GM18867 (cell line): ENCODE measurements at regions not wholly inside any gene's neighbourhood (a gene's known extent, or its start where the extent isn't known, plus 50 kb on each side); places are given as distances from the start of the nearest gene placed in this dataset.

Experiments used
- ATAC-seq: cut with Tn5 transposase; IDR thresholded peaks from one replicate; pipeline ENCODE4 v1.9.1; 2021; ENCODE audit warnings: mild to moderate bottlenecking, moderate library complexity; ENCODE audit not compliant: unreplicated experiment

DNA sequence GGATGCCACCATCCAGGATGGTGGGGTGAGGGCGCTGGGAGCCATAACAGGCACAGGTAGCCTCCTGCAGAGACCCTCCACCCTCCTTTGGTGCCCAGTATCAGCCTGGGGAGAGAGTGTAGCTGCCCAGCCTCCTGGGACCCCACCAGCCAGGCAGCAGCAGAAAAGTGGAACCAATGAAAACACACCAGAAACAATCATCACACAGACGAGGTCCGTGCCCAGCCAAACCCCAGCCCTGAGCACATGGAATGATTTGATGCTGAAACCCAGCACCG, 285.1 kb downstream of the PTPRU start:
- ATAC-seq, result no peak

DNA sequence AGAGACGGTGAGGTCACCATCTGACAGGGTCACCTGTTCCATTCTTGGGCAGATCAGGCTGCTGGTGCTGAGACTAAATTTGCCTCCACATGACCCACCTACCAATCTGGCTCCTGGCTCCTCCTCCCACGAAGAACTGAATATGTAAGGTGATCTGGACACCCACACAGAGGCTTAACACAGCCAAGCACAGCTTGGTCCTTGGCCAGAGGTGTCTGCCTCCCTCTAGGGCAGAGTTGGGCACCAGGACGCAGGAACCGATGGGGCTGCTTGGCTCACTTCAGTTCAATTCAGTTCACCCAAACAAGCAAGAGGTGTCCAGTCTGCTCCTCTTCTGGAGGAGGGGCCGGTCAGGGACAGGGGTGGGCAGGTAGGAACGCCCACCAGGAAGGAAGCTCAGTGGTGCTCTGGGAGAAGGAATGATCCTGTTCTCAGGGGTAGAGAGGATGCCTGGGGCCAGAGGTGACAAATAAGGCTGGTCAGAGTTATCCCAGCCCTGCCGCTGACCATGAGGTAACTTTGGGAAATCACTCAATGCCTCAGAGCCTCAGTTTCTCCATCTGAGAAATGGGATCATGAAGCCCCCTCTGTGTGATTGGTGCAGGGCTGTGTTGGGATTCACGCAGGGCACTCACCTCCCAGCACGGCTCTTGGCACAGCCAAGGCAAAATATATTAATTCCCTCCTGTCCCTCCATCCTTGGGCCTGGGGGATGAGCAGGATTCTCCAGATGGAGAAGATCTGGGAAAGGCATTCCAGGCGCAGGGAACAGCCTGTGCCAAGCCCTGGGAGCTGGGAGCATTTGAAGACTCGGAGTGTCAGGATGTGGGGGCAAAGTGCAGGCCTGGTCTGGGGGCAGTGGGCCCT, 284.5 kb downstream of the PTPRU start:
- ATAC-seq, result no peak

DNA sequence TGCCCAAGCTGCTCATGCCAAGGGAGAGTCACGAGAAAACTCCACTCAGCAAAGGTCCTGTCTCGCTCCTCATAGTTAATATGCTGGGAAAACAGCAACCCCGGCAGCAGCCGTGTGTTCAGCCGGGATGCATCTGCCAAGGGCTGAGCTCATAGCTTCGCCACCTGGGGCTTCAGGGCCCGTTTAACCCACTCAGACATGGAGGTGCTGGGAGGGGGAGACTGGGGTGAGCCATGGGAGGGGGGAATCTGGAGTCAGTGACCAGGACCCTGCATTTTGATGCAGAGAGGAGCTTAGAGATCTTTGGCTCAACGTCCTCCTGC, 283.4 kb downstream of the PTPRU start:
- no peak for ATAC-seq

DNA sequence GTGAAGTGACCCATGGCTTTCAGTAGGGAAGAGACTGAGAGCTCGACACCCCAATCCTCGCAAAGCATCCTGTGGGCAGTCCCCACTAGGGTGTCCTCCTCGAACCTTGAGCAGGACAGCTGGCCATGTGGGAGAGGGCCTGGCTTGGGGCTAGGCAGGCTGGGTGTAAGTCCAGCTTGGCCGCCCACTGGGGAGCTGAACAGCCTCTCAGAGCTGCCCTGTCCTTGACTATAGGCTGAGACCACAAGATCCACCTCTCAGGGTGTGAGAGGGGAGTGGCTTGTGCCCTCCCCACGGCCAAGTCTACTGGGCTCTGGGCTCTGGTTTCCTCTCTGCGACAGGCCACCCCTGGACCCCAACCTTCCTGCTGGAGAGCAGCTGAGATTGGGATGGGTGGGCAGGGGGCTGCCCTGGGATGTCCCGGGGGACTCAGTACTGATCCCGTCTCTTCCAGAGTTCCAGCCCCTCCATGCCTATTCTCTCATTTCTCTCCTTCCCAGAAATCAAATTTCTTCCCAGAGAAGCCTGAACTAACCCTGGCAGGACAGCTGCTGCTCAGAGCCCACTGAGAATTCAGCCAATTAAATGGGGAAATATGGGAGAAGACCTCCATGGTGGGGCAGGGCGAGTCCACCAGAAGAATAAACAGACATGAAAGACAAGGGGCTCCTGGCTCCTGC, 282.9 kb downstream of the PTPRU start:
- no peak for ATAC-seq

DNA sequence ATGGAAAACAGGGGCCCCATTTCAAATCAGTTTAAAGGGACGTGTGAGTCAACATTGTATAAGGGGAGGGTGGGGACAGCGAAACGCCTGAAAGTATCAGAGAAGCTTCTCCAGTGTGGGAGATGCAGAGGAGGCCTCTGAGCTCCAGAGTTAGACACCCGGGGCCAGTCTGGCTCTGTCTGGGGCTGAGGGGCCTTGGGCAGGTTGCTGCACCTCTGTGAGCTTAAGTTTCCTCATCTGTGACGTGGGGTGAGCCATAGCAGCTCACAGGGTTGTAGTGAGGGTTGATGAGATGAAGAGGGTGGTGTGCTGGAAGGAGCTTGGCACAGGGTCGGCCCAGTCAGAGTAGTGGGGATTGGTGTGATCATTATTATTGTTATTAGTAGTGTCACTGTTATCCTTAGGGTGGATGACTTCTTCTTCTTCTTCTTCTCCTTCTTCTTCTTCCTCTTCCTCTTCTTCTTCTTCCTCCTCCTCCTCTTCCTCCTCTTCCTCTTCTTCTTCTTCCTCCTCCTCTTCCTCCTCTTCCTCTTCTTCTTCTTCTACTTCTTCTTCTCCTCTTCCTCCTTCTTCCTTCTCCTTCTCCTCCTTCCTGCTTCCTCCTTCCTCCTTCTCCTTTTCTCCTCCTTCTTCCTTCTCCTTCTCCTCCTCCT, 282.0 kb downstream of the PTPRU start:
- no peak for ATAC-seq

DNA sequence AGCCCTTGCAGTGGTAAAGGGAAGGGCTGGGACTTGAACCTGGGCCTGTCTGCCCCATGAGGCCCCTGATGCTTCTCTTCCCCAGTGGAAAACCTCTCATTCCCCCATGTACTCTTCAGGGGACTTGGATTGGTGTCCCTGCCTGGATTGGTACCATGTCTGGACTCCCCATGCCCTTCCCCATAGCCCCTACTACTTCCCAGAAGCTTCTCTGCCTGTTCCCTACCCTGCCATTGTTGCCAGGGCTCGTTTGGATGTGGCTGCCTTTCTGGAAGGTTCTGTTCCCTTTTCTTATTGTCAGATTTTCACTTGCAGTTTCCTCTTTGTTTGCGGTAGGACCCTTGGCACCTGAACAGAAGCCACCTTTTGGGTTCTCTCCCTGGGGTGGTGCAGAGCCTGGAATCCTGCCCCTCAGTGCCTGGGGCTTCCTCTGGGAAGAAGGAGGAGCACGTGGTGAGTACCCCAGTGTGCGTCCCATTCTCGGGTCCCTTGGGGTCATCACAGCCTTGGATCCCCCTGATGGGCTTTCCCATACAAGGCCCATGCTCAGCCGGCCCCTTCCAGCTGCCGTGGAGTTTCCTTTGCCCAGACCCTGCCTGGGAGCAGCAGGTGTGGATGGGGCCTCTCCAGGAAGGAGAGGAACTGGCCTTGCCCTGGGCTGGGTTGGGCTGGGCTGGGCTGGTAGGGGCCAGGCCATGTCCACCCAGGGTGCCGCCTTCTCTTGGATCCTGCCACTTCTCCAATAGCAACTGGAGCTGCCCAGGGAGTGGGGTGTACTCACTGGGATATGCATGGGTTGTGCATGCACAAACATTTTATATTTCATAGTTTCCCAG, 281.1 kb downstream of the PTPRU start:
- no peak for ATAC-seq

DNA sequence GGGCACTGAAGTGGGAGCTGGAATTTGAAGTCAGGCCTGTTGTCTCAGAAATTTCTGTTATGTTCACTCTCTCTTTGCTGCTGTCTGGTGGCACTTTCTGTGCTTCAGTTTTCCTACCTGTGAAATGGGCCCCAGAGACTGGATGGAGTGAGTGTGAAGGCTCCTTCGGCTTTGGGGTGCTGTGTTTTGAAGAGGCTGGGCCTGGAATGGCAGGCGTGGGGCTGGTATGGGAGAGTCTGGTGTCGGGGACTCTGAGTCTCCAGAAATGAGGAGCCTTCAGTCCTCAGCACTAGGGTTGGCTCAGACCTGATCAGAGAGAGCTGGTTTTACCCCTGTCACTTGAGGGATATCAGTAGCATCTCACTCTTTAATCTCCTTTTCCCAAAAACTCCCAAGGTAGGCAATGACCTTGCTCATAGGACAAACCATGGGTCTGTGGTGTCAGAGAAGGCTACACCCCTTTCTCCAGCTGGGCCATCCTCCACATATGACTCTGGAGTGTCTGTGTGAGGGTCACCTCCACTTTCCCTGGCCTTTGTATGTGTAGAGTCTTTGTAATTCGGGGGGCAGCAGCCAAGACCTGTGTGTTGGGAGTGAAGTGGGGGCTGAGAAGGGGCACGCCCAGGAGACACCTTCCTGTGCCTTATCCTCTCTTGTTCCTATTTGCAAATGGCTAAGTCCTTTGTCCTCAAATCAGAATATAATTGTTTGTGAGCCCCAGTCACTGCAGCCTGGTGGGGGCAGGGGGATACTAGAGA, 279.9 kb downstream of the PTPRU start:
- ATAC-seq, result no peak

DNA sequence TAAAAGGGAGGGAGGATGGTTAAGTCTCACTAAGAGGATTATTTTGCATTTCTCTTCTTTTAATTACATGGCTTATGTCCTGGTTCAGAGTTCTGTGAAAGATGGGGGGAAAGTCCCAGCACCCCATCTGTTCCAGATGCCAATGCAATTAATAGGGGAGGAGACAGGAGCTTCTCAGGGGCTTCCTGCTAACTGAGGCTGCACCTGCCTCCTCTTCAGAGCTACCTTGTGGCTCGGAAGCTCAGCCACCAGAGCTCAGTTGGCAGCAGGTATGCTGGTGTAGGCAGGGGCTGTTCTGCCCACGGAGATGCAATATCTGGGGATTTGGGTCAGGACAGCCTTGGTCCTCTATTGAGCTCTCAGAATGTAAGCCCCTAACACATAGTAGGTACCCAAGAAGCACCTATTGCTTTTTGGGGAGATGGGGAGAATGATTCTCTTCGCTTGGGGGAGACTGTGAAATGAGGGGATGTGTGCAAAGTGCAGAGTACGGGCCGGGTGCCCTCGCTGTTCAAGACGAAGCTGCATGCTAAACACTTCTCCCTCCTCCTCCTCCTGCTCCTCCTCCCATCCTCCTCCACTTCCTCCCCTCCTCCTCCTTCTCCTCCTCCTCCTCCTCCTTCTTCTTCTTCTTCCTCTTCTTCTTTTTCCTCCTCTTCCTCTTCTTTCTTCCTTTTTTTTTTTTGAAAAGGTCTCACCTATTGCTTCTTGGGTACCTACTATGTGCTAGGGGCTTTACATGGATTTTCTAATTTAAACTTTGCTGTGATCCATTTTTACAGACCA, 279.0 kb downstream of the PTPRU start:
- no peak for ATAC-seq

DNA sequence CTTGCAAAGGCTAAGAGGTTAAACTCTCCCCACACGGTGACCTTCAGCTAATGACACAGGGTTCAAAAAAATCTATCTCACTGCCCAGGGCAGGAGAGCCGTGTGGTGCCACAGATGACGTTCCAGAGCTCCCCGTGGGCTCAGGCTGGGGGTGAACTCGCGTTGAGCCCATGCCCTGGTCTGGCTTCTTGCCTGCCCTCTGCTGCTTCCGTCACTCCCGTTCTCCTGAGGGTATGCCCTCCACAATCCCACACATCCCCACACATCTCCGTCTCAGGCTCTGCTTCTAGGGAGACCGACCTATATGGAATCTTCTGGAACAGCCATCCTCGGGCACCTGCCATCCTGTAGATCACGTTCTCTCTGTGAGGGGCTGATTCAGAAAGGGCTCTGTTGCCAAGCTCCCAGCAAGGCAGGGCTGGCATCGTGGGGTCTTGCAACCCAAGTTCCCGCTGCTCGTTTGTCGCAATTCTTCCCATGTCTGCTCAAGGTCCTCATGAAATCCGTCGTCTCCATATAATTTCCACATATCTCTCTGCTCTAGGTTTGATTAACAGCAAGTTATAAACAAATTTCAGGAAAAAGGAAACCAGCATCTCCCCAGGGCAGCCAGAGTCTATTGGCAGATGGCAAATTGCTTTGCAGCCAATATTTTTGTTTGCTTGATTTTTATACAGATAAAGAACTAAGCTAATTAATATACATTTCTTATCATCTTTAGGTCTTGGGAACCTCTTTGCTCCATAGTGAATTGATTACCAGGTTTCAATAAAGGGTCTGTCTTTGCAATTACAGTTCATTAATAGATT, 278.2 kb downstream of the PTPRU start:
- ATAC-seq, result no peak

DNA sequence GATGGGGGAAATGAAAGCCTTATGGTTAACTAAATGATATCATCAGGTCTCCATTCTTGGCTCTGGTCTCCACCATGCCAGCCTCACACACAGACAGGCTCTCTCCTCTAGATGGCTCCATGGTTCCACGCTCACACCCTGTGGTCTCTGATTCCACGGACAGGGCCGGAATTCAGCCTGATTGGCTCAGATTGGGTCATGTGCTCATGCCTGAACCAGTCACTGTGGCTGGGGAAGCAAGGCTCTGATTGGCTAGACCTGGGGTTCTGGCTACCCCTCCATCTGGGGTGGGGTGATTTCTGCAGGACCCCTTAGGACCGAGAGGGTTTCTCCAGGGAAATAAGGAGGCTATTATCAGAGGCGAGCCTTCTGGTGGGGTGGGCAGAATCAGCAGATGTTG, 277.0 kb downstream of the PTPRU start:
- ATAC-seq, result peak; percentile 52

DNA sequence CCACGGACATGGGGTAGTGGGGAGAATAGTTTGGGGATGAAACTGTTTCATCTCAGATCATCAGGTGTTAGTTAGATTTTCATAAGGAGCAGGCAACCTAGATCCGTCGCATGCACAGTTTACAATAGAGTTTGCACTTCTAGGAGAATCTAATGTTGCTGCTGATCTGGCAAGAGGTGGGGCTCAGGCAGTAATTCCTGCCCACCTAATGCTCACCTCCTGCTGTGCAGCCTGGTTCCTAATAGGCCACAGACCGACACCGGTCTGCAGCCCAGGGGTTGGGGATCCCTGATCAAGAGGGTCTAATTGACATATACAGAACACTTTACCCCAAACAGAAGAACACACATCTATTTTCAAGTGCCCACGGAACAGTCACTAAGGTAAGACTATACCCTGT, 275.1 kb downstream of the PTPRU start:
- no peak for ATAC-seq

DNA sequence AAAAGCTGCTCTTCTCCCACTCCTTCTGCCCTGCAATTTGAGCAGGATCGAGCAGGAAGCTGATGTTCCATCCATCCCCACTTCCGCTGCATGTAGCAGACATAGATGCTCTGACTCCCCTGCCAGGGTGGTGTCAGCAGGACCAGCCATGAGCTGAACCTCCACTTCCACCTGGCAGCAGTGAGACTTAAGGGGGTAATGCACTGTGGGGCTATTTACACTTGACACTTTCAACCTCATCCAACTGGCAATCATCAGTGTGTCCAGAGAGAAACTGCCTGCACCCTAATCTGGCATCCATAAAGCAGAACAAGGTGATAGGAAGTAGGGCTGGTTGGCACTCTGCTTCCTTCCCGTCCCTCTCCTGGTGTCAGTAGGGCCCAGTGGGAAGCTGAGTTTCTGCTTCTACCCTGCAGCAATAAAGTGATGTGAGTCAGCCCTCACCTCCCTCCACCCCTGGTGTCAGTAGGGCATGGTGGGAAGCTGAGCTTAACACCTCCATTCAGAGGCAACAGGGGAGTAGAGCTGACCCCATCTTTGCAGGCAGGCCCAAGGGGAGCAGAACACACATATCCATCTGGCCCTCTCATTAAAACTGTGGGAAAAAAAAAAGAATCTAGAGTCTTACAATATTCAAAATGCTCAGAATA, 272.3 kb downstream of the PTPRU start:
- no peak for ATAC-seq

DNA sequence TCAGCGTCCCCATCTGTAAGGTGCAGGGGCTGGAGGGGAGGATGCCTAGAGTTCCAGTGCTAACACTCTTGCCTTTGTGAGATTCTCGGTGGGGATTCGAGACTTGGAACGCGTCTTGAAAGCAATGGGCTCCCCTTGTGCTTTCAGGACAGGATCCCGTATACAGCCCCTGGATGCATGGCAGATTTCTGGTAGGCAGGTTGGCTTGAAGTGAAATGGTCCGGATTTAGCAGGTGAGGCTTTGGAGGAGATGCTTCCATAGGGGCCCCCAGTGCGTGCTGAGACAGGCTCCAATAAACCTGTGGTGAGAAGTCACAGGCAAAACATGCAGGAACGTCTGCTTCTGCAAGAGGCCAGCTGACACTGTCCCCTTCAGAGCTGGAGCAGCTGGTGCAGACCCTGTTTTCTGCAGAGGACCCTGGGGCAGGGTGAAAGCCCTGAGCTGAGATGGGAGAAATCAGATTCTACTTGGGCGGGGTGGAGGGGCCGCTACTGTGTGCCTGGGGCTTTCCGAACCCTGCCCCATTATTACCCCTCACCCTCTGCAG, 270.4 kb downstream of the PTPRU start:
- no peak for ATAC-seq

DNA sequence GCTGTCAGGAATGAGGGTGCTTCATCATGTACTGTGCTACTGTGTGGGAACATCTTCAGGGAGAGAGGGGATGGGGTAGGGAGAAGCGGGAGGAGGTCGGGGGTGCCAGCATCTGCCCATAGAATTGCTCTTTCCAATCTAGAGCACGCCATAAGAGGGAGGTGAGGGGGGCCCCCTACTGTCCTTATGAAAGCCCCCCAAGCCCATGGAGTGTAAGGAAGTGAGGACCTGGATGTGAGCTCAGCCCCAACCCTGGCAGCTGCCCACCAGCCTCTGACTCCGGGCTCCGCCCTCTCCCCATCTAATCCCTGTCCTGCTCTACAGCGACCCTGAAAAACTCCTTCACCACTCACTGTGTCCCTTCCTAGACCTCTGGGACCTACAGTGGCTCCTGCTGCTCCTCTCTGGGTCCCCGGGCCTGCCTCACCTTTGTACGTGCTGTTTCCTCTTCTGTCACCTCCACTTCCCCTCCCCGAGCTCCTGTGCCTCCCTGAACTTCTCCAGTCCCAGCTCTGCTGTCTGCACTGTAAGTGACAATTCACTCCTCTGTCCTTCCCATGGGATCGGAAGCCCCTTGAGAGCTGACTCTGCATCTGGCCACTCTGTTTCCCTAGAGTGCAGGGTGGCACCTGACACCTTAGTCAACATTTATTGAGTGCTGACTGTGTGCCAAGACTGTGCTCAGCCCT, 269.4 kb downstream of the PTPRU start:
- ATAC-seq, result no peak

DNA sequence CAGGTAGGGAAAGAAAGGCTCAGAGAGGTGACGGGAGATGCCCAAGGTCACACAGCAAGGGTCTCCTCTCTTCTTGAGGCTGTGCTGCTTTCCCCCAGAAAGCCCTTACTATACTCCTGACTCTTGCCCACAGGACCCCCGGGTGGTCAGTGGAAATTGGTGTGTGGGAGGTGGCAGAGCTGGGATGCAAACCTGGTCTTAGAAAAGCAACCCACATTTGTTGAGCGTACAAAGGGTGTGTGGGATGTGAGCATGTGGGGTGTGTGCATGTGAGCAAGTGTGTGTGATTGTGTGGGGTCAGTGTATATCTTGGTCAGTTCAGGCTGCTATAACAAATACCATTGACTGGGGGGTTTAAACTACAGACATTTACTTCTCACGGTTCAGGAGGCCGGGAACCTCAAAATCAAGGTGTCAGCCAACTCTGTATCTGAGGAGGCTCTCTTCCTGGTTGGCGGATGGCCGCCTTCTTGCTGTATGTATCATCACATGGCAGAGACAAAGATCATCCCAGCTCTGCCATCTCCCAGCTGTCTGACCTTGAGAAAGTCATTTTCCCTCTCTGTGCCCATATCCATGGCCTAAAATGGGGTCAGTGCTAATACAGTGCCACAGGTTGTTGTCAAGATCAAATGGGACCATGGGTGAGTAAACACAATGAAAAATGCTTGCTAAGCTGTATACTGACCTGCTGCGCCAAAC, 268.5 kb downstream of the PTPRU start:
- no peak for ATAC-seq

DNA sequence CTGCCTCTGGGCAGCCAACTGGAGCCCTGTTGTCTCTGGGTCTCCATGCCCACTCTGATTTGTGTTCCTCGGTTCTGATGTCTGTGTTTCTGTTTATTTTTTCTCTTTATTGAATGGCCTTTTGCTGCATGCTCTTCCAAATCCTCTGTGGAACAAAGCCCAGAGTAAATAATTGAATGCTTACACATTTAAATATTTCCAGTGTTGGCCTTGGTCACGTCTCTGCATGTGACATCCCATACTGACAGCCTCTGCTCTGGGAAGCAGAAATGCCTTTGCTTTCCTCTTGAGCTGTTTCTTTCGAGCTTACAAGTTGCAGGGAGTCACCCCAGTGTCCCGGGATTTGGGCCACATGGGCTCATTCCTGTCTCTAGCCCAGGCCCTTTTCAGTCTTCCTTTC, 267.9 kb downstream of the PTPRU start:
- ATAC-seq, result no peak
